Glutamatergic neuron (in vitro differentiated cells): ENCODE measurements at regions not wholly inside any gene's neighbourhood (a gene's known extent, or its start where the extent isn't known, plus 50 kb on each side); places are given as distances from the start of the nearest gene placed in this dataset.

Experiments used
- DNase-seq: peaks from one replicate; pipeline ENCODE4 v3.0.0; 2022
- H3K27ac Mint-ChIP-seq: one replicate; pipeline ENCODE4 v1.8.0; 2020; ENCODE audit warnings: mild to moderate bottlenecking, mixed read lengths, inconsistent platforms; ENCODE audit not compliant: unreplicated experiment
- H3K27me3 Mint-ChIP-seq: one replicate; pipeline ENCODE4 v1.8.0; 2020; ENCODE audit warnings: mild to moderate bottlenecking, moderate library complexity, mixed read lengths, inconsistent platforms; ENCODE audit not compliant: unreplicated experiment
- H3K36me3 Mint-ChIP-seq: one replicate; pipeline ENCODE4 v1.8.0; 2020; ENCODE audit warnings: mild to moderate bottlenecking, mixed read lengths, inconsistent platforms; ENCODE audit not compliant: unreplicated experiment
- H3K4me1 Mint-ChIP-seq: one replicate; pipeline ENCODE4 v1.8.0; 2020; ENCODE audit warnings: mild to moderate bottlenecking, low read depth, mixed read lengths, inconsistent platforms; ENCODE audit not compliant: unreplicated experiment
- H3K4me3 Mint-ChIP-seq: one replicate; pipeline ENCODE4 v1.8.0; 2020; ENCODE audit warnings: mild to moderate bottlenecking, mixed read lengths, inconsistent platforms; ENCODE audit not compliant: unreplicated experiment
- H3K9me3 Mint-ChIP-seq: one replicate; pipeline ENCODE4 v1.8.0; 2020; ENCODE audit warnings: mild to moderate bottlenecking, moderate library complexity, mixed read lengths, inconsistent platforms; ENCODE audit not compliant: unreplicated experiment
- CTCF ChIP-seq: fragments of 200-600 bp; sonication (generic); IDR thresholded peaks from one replicate; pipeline ENCODE4 v1.5.0; 2021; ENCODE audit not compliant: partially characterized antibody, unreplicated experiment

- no peaks in the 10 kb centered on the region for H3K27me3 Mint-ChIP-seq
- no peak overlapping the region for H3K4me3 Mint-ChIP-seq
- H3K9me3 Mint-ChIP-seq, result peaks cover 1% of the 10 kb centered on the region
- TF ChIP-seq CTCF, result no peak
- no peak overlapping the region for H3K27ac Mint-ChIP-seq
- DNase-seq, result no peak
- H3K36me3 Mint-ChIP-seq, result no peaks in the 10 kb centered on the region
- no peaks in the 10 kb centered on the region for H3K4me1 Mint-ChIP-seq
Observed at GRCh38 chr12:68508576-68508975, 102.1 kb upstream of the RAP1B start.

GRCh38 chr12:68509242-68509641 lies 101.5 kb upstream of the RAP1B start:
- H3K4me1 Mint-ChIP-seq, result no peaks in the 10 kb centered on the region
- no peak overlapping the region for H3K4me3 Mint-ChIP-seq
- no peak for TF ChIP-seq CTCF

GRCh38 chr12:68510397-68510796 lies 100.3 kb upstream of the RAP1B start:
- no peaks in the 10 kb centered on the region for H3K27me3 Mint-ChIP-seq
- H3K9me3 Mint-ChIP-seq, result peaks cover 1% of the 10 kb centered on the region
- TF ChIP-seq CTCF, result no peak
- no peaks in the 10 kb centered on the region for H3K4me1 Mint-ChIP-seq
- no peaks in the 10 kb centered on the region for H3K36me3 Mint-ChIP-seq
- H3K4me3 Mint-ChIP-seq, result no peak overlapping the region
- DNase-seq, result no peak
- H3K27ac Mint-ChIP-seq, result no peak overlapping the region

More at GRCh38 chr12:68509242-68509641, 101.5 kb upstream of the RAP1B start:
- no peaks in the 10 kb centered on the region for H3K27me3 Mint-ChIP-seq
- H3K36me3 Mint-ChIP-seq, result no peaks in the 10 kb centered on the region
- peaks cover 1% of the 10 kb centered on the region for H3K9me3 Mint-ChIP-seq
- DNase-seq, result no peak
- no peak overlapping the region for H3K27ac Mint-ChIP-seq

- Mint-ChIP-seq H3K4me1 (no peaks in the 10 kb centered on the region), H3K4me3 (no peak overlapping the region), H3K27ac (no peak overlapping the region), H3K9me3 (no peaks in the 10 kb centered on the region), H3K27me3 (no peaks in the 10 kb centered on the region), H3K36me3 (no peaks in the 10 kb centered on the region)
- no peak for DNase-seq
- no peak for TF ChIP-seq CTCF
Observed at GRCh38 chr12:68514807-68515411, 95.8 kb upstream of the RAP1B start.

GRCh38 chr12:68515793-68516192 lies 94.9 kb upstream of the RAP1B start:
- H3K9me3 Mint-ChIP-seq, result no peaks in the 10 kb centered on the region
- no peak overlapping the region for H3K27ac Mint-ChIP-seq
- H3K4me3 Mint-ChIP-seq, result no peak overlapping the region
- no peak for DNase-seq
- TF ChIP-seq CTCF, result no peak
- no peaks in the 10 kb centered on the region for H3K36me3 Mint-ChIP-seq
- no peaks in the 10 kb centered on the region for H3K4me1 Mint-ChIP-seq
- H3K27me3 Mint-ChIP-seq, result no peaks in the 10 kb centered on the region
